Keratinocyte (primary cell): ENCODE measurements at regions not wholly inside any gene's neighbourhood (a gene's known extent, or its start where the extent isn't known, plus 50 kb on each side); places are given as distances from the start of the nearest gene placed in this dataset.

Experiments used
- DNase-seq: peaks from one replicate; pipeline ENCODE4 v3.0.0-alpha.2; 2011; ENCODE audit warnings: low read depth, missing footprints, low spot score
- FAIRE-seq: peaks from 2 replicates; lab custom pipeline; 2011; peaks lifted over from hg19 to GRCh38; lab: Jason Lieb, UNC
- H2AFZ ChIP-seq: 2 replicates; pipeline ENCODE4 v1.6.0; 2012; ENCODE audit warnings: low read length, control low read depth, inconsistent platforms; ENCODE audit not compliant: control insufficient read depth
- H3K27ac ChIP-seq: 2 replicates; pipeline ENCODE4 v1.5.1; 2011; ENCODE audit warnings: low read length; ENCODE audit not compliant: control insufficient read depth, insufficient read depth
- H3K27me3 ChIP-seq: 3 replicates; pipeline ENCODE4 v1.6.0; 2011; ENCODE audit warnings: low read length; ENCODE audit not compliant: control insufficient read depth, insufficient read depth; ENCODE audit errors: extremely low read depth
- H3K36me3 ChIP-seq, 2 experiments: 2 replicates in 1 of 2; 3 replicates in 1 of 2; pipeline ENCODE4 v1.5.1; 2011; ENCODE audit warnings: low read length in 2 of 2, mild to moderate bottlenecking in 1 of 2; ENCODE audit not compliant: control insufficient read depth in 2 of 2, insufficient read depth in 2 of 2; ENCODE audit errors: extremely low read depth in 1 of 2
- H3K4me1 ChIP-seq: 3 replicates; pipeline ENCODE4 v1.5.1; 2011; ENCODE audit warnings: low read length; ENCODE audit not compliant: control insufficient read depth, insufficient read depth; ENCODE audit errors: extremely low read depth
- H3K4me2 ChIP-seq: 3 replicates; pipeline ENCODE4 v1.6.0; 2011; ENCODE audit warnings: low read depth, low read length; ENCODE audit not compliant: control insufficient read depth, insufficient read depth; ENCODE audit errors: extremely low read depth
- H3K4me3 ChIP-seq, 3 experiments: fragments of 200-600 bp in 1 of 3; sonication (generic) in 1 of 3; 2 replicates in 2 of 3; 3 replicates in 1 of 3; pipeline ENCODE4 v1.5.1; 2011 to 2016; ENCODE audit warnings: low read length in 3 of 3, mild to moderate bottlenecking in 3 of 3, control low read depth in 2 of 3, inconsistent platforms in 1 of 3, low read depth in 1 of 3, mixed read lengths in 1 of 3, mixed run types in 1 of 3, moderate library complexity in 1 of 3; ENCODE audit not compliant: control insufficient read depth in 2 of 3, insufficient read depth in 2 of 3; ENCODE audit errors: extremely low read depth in 1 of 3
- H3K79me2 ChIP-seq: 2 replicates; pipeline ENCODE4 v1.6.0; 2012; ENCODE audit warnings: low read length; ENCODE audit not compliant: control insufficient read depth, insufficient read depth
- H3K9ac ChIP-seq: 3 replicates; pipeline ENCODE4 v1.6.0; 2011; ENCODE audit warnings: low read length; ENCODE audit not compliant: control insufficient read depth, insufficient read depth; ENCODE audit errors: extremely low read depth
- H3K9me1 ChIP-seq: 3 replicates; pipeline ENCODE4 v1.6.0; 2011; ENCODE audit warnings: low read length; ENCODE audit not compliant: control insufficient read depth, insufficient read depth; ENCODE audit errors: extremely low read depth
- H3K9me3 ChIP-seq: 2 replicates; pipeline ENCODE4 v1.5.1; 2012; ENCODE audit warnings: low read depth, low read length; ENCODE audit not compliant: control insufficient read depth
- H4K20me1 ChIP-seq: 3 replicates; pipeline ENCODE4 v1.6.0; 2011; ENCODE audit warnings: low read length; ENCODE audit not compliant: control insufficient read depth, insufficient read depth; ENCODE audit errors: extremely low read depth
- EZH2 ChIP-seq: IDR thresholded peaks from one replicate; pipeline ENCODE4 v1.6.1; 2012; ENCODE audit warnings: inconsistent platforms, mild to moderate bottlenecking, low read length, moderate library complexity
- dilution Hi-C: fragments of 300-500 bp; cut with MboI; formaldehyde crosslinking; loops from one replicate; pipeline ENCODE4 v1.7.0; 2020; ENCODE audit warnings: low sequenced_read_pairs; ENCODE audit not compliant: extremely low pct_ligation_motif_present
- TF ChIP-seq, protein P1 (sequence below), 3 experiments: IDR thresholded peaks in 1 of 3; conservative IDR thresholded peaks in 1 of 3; optimal IDR thresholded peaks in 1 of 3; 2 replicates in 2 of 3; 3 replicates in 1 of 3; pipeline versions ENCODE3 to v1.5.1; 2011; ENCODE audit warnings: low read length in 3 of 3, mild to moderate bottlenecking in 3 of 3, moderate library complexity in 2 of 3, control low read depth in 1 of 3, inconsistent platforms in 1 of 3; ENCODE audit not compliant: insufficient read depth in 2 of 3; ENCODE audit errors: extremely low read depth in 1 of 3

DNA sequence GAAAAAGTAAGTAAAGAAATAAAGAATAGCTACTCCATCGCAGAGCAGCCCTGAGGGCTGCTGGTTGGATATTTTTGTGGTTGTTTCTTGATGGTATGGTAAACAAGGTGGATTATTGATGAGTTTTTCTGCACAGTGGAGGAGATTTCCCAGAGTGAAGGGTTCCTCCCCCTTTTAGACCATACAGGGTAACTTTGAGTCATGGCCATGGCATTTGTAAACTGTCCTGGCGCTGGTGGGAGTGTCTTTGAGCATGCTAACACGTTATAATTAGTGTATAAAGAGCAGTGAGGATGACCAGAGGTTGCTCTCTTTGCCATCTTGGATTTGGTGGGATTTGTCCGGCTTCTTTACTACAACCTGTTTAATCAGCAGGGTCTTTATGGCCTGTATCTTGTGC lies 128.2 kb downstream of the ASMT start:
- FAIRE-seq (no peak), DNase-seq (no peak)
- Histone ChIP-seq H3K9me3 (no peaks in the 10 kb centered on the region), H3K4me1 (no peaks in the 10 kb centered on the region), H3K4me3 (no peak overlapping the region), H3K27ac (no peak overlapping the region), H3K79me2 (no peaks in the 10 kb centered on the region), H3K9ac (no peak overlapping the region), H4K20me1 (no peaks in the 10 kb centered on the region), H3K4me2 (no peak overlapping the region), H3K9me1 (no peaks in the 10 kb centered on the region), H3K27me3 (no peaks in the 10 kb centered on the region), H3K36me3 (no peaks in the 10 kb centered on the region), H2AFZ (no peak overlapping the region)
- TF ChIP-seq EZH2 = no peak
- TF ChIP-seq, protein P1, sequence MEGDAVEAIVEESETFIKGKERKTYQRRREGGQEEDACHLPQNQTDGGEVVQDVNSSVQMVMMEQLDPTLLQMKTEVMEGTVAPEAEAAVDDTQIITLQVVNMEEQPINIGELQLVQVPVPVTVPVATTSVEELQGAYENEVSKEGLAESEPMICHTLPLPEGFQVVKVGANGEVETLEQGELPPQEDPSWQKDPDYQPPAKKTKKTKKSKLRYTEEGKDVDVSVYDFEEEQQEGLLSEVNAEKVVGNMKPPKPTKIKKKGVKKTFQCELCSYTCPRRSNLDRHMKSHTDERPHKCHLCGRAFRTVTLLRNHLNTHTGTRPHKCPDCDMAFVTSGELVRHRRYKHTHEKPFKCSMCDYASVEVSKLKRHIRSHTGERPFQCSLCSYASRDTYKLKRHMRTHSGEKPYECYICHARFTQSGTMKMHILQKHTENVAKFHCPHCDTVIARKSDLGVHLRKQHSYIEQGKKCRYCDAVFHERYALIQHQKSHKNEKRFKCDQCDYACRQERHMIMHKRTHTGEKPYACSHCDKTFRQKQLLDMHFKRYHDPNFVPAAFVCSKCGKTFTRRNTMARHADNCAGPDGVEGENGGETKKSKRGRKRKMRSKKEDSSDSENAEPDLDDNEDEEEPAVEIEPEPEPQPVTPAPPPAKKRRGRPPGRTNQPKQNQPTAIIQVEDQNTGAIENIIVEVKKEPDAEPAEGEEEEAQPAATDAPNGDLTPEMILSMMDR (optimal IDR thresholded peaks at IDR 0.05 in 1 of 3, IDR thresholded peaks at IDR 0.05 in 1 of 3, conservative IDR thresholded peaks at IDR 0.05 in 1 of 3; ENCODE audit: extremely low read depth in 1 of 3, insufficient read depth in 2 of 3, low read length in 3 of 3) = no peak
- dilution Hi-C loops = no loop called here

DNA sequence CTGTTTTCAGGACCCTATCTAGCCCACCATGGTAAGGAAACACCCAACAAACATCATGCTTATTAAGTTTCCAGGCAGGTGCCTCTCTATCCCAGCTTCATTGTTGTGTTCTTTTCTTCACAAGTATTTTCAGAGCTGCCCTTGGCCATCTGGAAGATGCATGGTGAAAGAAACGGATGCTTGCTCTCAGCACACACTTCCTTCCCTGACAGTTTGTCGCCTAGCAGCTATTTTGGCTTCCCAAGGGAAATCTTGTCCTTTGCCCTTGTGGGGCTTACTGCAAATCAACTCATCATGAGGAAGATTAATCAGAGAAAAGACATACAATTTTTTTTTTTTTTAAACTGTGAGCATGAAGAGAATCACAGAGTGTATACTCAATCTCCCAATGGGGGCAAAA lies 128.8 kb downstream of the ASMT start:
- H3K27ac ChIP-seq = no peak overlapping the region
- H2AFZ ChIP-seq = no peak overlapping the region
- no peaks in the 10 kb centered on the region for H4K20me1 ChIP-seq
- H3K9me3 ChIP-seq = no peaks in the 10 kb centered on the region
- no peak for FAIRE-seq
- no peak for DNase-seq
- dilution Hi-C loops = no loop called here
- no peaks in the 10 kb centered on the region for H3K27me3 ChIP-seq
- H3K4me3 ChIP-seq = no peak overlapping the region
- H3K9ac ChIP-seq = no peak overlapping the region
- no peaks in the 10 kb centered on the region for H3K36me3 ChIP-seq
- no peak for TF ChIP-seq EZH2
- TF ChIP-seq, protein P1 (optimal IDR thresholded peaks at IDR 0.05 in 1 of 3, IDR thresholded peaks at IDR 0.05 in 1 of 3, conservative IDR thresholded peaks at IDR 0.05 in 1 of 3; ENCODE audit: extremely low read depth in 1 of 3, insufficient read depth in 2 of 3, low read length in 3 of 3) = no peak
- no peaks in the 10 kb centered on the region for H3K79me2 ChIP-seq
- H3K9me1 ChIP-seq = no peaks in the 10 kb centered on the region
- H3K4me2 ChIP-seq = no peak overlapping the region
- no peaks in the 10 kb centered on the region for H3K4me1 ChIP-seq
